ENCODE measurements at regions not wholly inside any gene's neighbourhood (a gene's known extent, or its start where the extent isn't known, plus 50 kb on each side); places are given as distances from the start of the nearest gene placed in this dataset.

DNA sequence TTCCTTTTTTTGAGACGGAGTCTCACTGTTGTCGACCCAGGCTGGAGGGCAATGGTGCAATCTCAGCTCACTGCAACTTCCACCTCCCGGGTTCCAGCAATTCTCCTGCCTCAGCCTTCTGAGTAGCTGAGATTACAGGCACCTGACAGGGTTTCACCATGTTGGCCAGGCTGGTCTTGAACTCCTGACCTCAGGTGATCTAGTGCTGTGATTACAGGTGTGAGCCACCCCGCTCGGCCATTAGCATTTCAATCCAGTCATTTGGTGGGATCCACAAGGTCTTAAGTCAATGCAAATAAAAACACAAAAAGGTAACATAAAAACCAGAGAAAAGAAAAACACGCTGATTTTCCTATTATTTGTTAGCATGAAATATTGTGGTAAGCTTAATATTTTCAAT is 1227.2 kb upstream of the TENM4 start:
- TF ChIP-seq POLR2A (IDR thresholded peaks at IDR 0.05) = no peak
- TF ChIP-seq, protein P1, sequence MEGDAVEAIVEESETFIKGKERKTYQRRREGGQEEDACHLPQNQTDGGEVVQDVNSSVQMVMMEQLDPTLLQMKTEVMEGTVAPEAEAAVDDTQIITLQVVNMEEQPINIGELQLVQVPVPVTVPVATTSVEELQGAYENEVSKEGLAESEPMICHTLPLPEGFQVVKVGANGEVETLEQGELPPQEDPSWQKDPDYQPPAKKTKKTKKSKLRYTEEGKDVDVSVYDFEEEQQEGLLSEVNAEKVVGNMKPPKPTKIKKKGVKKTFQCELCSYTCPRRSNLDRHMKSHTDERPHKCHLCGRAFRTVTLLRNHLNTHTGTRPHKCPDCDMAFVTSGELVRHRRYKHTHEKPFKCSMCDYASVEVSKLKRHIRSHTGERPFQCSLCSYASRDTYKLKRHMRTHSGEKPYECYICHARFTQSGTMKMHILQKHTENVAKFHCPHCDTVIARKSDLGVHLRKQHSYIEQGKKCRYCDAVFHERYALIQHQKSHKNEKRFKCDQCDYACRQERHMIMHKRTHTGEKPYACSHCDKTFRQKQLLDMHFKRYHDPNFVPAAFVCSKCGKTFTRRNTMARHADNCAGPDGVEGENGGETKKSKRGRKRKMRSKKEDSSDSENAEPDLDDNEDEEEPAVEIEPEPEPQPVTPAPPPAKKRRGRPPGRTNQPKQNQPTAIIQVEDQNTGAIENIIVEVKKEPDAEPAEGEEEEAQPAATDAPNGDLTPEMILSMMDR (IDR thresholded peaks at IDR 0.05) = no peak

All from heart left ventricle (tissue), 13 donors.